ENCODE measurements at regions not wholly inside any gene's neighbourhood (a gene's known extent, or its start where the extent isn't known, plus 50 kb on each side); places are given as distances from the start of the nearest gene placed in this dataset.

GRCh38 chr6:138692058-138692977 lies 81.3 kb upstream of the CCDC28A start:
- H3K9me3 Mint-ChIP-seq: no peaks in the 10 kb centered on the region
- no peak overlapping the region for H3K27ac Mint-ChIP-seq
- ATAC-seq (ENCODE audit: low read depth): peak; percentile 51
- H3K4me3 Mint-ChIP-seq: peak overlapping the region; percentile 87
- no peaks in the 10 kb centered on the region for H3K36me3 Mint-ChIP-seq
- H3K4me1 Mint-ChIP-seq: peaks cover 4% of the 10 kb centered on the region
- peaks cover 6% of the 10 kb centered on the region for H3K27me3 Mint-ChIP-seq
- DNase-seq (ENCODE audit: low spot score in 2 of 2): peak; percentile 47 to 73

DNA sequence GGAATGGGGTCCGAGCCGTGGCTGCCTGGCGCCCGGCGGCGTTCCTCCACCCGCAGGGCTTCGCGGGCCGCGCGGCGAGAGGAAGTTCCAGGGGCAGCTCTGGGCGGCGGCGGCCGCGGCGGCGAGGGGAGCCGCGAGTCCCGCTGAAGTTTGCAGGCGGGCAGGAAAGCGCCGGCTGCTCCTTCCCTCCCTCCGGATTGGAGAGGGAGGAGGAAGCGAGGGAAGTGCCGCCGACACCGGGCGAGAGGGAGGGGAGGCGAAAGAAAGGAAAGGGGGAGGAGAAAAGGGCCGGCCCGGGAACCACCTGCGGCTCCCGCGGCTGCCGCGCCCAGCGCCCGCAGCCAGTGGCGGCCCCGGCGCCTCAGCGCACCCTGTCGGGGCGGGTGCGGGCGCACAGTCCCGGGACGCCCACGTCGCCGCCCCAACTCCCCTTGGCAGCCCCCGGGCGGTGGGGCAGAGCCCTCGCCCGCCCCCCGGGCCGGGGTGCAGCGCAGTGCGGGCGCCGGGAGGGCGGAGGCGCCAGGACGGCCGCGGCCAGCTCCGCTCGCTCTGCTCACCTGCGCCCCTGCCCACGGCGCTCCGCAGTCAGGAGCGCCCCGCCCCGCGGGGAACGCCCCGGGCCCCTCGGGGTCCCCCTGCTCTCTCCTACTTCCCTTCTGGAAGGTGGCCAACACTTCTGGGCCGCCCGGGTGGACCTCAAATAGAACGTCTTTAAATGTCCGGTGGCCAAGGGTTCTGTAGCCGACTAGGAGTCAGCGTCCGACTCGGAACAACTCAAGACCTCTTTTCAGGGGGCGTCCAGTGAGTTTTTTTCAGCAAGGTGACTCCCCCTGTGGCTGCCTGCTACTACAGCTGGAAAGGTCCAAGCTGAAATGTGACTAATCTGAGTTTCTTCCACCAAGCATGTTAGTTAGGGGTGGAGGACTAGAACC lies 80.3 kb upstream of the CCDC28A start:
- no peaks in the 10 kb centered on the region for H3K9me3 Mint-ChIP-seq
- DNase-seq (ENCODE audit: low spot score in 2 of 2) (peak; percentile 26 to 56), ATAC-seq (ENCODE audit: low read depth) (peak; percentile 72)
- H3K36me3 Mint-ChIP-seq: no peaks in the 10 kb centered on the region
- peaks cover 7% of the 10 kb centered on the region for H3K27me3 Mint-ChIP-seq
- no peak overlapping the region for H3K27ac Mint-ChIP-seq
- H3K4me1 Mint-ChIP-seq: peaks cover 4% of the 10 kb centered on the region
- H3K4me3 Mint-ChIP-seq: peak overlapping the region; percentile 87

DNA sequence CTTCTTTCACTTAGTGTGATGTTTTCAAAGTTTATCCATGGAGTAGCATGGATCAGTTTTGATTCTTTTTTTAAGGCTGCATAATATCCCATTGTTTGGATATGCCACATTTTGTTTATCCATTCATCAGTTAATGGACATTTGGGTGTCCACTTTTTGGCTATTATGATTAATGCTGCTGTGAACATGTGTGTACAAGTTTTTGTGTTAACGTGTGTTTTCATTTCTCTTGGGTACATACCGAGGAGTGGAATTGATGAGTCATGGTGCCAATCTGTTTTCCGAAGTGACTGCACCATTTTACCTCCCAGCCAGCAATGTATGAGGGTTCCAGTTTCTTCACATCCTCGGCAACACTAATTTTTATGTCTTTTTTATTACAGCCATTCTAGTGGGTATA lies 78.4 kb upstream of the CCDC28A start:
- Mint-ChIP-seq H3K27me3 (peaks cover 7% of the 10 kb centered on the region), H3K4me3 (no peak overlapping the region), H3K9me3 (no peaks in the 10 kb centered on the region), H3K27ac (no peak overlapping the region), H3K36me3 (no peaks in the 10 kb centered on the region), H3K4me1 (peaks cover 4% of the 10 kb centered on the region)
- ATAC-seq (ENCODE audit: low read depth) (no peak), DNase-seq (ENCODE audit: low spot score in 2 of 2) (no peak)

DNA sequence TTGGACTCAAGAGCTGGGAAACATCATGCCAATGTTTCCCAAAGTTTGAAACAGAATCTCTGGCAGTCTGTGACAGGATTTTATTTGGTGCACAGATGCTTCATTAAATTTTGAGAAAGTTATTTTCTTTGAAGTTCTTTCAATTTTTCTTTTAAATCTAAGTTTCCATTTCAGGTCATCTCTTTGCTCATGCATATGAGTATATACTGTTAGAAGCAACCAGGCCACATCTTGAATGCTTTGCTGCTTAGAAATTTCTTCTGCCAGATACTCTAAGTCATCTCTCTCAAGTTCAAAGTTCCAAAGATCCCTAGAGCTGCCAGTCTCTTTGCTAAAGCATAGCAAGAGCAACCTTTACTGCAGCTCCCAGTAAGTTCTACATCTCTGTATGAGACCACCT lies 59.1 kb upstream of the CCDC28A start:
- Mint-ChIP-seq H3K36me3 (peaks cover 6% of the 10 kb centered on the region), H3K4me3 (no peak overlapping the region), H3K9me3 (peaks cover 3% of the 10 kb centered on the region), H3K27me3 (peaks cover 17% of the 10 kb centered on the region), H3K27ac (no peak overlapping the region), H3K4me1 (peaks cover 3% of the 10 kb centered on the region)
- DNase-seq (ENCODE audit: low spot score in 2 of 2) (no peak), ATAC-seq (ENCODE audit: low read depth) (no peak)

DNA sequence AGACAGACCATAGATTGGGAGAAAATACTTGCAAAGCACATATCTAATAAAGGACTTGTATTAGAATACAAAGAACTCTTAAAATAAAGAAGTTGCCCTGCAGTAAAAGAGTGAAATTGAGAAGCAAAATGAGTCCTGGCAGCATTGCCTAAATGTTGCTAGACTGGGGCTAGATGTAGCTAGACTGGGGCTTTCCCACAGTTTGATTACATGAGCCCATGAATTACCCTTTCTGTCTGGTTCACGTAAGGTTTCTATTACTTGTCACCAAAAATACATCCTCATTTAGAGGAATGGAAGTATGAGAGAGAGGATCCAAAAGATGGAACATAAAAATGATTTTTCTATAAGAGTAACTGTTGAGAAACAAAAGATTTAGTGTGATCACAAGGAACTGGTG lies 57.6 kb upstream of the CCDC28A start:
- Mint-ChIP-seq H3K27ac (no peak overlapping the region), H3K27me3 (peaks cover 13% of the 10 kb centered on the region), H3K9me3 (peaks cover 3% of the 10 kb centered on the region), H3K4me1 (peaks cover 9% of the 10 kb centered on the region), H3K36me3 (peaks cover 6% of the 10 kb centered on the region), H3K4me3 (no peak overlapping the region)
- DNase-seq (ENCODE audit: low spot score in 2 of 2) (no peak), ATAC-seq (ENCODE audit: low read depth) (no peak)

DNA sequence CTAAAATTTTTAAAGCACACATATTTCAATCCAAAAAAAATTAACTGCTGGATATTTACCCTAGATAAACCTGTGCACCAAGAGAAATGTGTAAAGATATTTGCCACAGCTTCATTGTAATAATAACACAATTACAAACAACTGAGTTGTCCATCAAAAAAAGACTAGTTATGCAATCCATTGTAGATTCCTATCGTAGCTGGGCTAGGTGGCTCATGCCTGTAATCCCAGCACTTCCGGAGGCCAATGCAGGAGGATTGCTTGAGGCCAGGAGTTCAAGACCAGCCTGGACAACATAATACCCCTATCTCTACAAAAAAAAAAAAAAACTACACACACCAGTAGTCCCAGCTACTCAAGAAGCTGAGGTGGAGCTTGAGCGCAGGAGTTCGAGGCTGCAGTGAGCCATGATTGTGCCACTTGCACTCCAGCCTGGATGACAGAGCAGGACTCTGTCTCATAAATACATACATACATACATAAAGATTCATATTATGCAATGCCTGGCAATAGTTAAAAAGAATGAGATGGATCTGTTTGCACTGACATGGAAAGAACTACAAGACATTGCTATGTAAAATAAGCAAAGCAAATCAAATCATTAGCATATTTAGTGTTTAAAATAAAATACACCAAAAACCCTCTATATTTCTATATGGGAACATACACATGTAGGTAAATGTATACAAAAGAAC lies 56.5 kb upstream of the CCDC28A start:
- no peak for ATAC-seq (ENCODE audit: low read depth)
- peaks cover 9% of the 10 kb centered on the region for H3K4me1 Mint-ChIP-seq
- peaks cover 3% of the 10 kb centered on the region for H3K9me3 Mint-ChIP-seq
- peaks cover 8% of the 10 kb centered on the region for H3K27me3 Mint-ChIP-seq
- no peak overlapping the region for H3K27ac Mint-ChIP-seq
- peaks cover 6% of the 10 kb centered on the region for H3K36me3 Mint-ChIP-seq
- no peak for DNase-seq (ENCODE audit: low spot score in 2 of 2)
- no peak overlapping the region for H3K4me3 Mint-ChIP-seq

DNA sequence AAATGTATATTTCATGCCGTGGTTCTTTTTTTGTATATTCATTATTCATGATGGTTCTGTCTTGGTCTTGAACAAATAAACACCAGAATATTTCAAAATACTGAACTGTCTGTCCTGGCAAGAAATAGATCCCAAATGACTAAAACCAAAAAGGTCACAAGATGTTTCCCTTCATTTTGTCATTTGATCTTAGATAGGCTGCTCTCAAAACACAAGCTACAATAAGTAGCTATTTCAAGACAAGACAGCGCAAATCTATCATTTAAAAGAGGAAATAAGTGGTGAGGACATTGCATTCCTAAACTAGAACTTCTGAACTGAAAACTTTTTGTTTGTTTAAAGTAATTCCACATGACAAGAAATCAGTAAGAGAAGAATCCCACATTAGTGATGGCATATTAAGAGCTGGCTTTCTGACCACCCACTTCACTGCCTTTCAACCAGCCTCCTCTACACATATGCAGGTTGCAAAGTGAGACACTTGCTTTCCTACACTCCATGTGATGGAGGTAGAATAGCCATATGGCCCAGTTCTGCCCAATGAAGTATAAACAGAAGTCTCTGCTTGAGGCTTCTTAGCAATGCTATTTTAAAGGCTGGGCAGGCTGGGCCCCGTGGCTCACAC lies 54.4 kb upstream of the CCDC28A start:
- Mint-ChIP-seq H3K27ac (peak overlapping the region; percentile 54), H3K9me3 (peaks cover 3% of the 10 kb centered on the region), H3K27me3 (peaks cover 5% of the 10 kb centered on the region), H3K4me3 (peak overlapping the region; percentile 27), H3K4me1 (peaks cover 9% of the 10 kb centered on the region), H3K36me3 (peaks cover 3% of the 10 kb centered on the region)
- DNase-seq (ENCODE audit: low spot score in 2 of 2): no peak
- ATAC-seq (ENCODE audit: low read depth): no peak

- H3K27ac Mint-ChIP-seq: peak overlapping the region; percentile 54
- H3K4me3 Mint-ChIP-seq: peak overlapping the region; percentile 27
- DNase-seq (ENCODE audit: low spot score in 2 of 2) (no peak), ATAC-seq (ENCODE audit: low read depth) (peak; percentile 43)
- H3K4me1 Mint-ChIP-seq: peaks cover 9% of the 10 kb centered on the region
- H3K36me3 Mint-ChIP-seq: peaks cover 3% of the 10 kb centered on the region
- peaks cover 3% of the 10 kb centered on the region for H3K9me3 Mint-ChIP-seq
- peaks cover 5% of the 10 kb centered on the region for H3K27me3 Mint-ChIP-seq
Measured at GRCh38 chr6:138719744-138720143, 53.8 kb upstream of the CCDC28A start.

DNA sequence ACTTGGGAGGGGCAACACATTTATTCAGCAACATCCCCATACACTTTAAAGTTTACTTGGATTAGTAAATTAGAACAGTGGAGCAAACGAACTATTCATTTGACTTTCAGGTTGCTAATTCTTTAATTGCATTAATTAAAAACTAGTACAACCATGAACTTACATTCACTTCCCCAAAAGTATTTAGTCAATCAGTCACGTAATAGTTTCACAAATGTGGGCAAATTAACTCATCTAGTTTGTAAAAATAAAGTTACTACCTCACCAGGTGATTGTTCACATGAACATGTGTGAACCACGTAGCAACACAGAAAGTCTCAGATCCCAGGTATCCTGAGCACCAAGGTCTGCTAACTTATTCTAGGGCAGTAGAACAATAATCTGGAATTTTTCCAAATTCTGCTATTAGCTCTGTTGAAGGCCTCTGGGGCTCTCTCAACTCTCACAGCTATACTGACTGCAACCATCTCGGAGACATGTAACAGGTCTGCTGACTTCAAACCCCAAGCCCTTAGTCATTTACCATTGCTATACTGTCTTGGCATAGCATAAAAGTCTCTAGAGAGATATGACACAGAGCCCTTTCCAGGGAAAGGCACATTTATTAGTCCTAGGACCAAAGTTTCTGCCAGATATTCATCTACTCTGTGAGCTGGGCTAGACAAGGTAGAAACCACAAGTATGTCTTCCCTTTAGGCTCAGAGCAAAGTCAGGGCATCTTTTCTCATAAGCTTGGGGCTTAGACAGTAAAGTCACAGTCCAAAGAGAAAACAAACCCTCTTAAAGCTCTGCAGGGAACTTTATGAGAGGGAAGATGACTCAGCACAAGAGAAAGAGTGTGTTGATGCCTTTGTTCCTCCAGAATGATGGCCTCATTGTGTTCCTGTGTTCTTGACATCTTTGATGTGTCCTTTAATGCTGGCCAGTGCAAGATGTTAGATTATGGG lies 50.9 kb upstream of the CCDC28A start:
- DNase-seq (ENCODE audit: low spot score in 2 of 2) (no peak), ATAC-seq (ENCODE audit: low read depth) (no peak)
- H3K36me3 Mint-ChIP-seq: no peaks in the 10 kb centered on the region
- H3K9me3 Mint-ChIP-seq: no peaks in the 10 kb centered on the region
- no peak overlapping the region for H3K27ac Mint-ChIP-seq
- no peaks in the 10 kb centered on the region for H3K27me3 Mint-ChIP-seq
- H3K4me1 Mint-ChIP-seq: peaks cover 9% of the 10 kb centered on the region
- H3K4me3 Mint-ChIP-seq: no peak overlapping the region

Data from memory B cell (primary cell).